B cell (primary cell): ENCODE measurements at regions not wholly inside any gene's neighbourhood (a gene's known extent, or its start where the extent isn't known, plus 50 kb on each side); places are given as distances from the start of the nearest gene placed in this dataset.

Source experiments
- ATAC-seq: fragments of 200-7000 bp; cut with Tn5 transposase; one replicate; pipeline ENCODE4 v1.10.0; 2021; ENCODE audit warnings: low read depth, mild to moderate bottlenecking, moderate number of reproducible peaks, moderate library complexity
- CTCF ChIA-PET: fragments of 350-600 bp; sonication (Branson Sonifier 250); formaldehyde crosslinking; loops from one replicate; lab custom pipeline; 2021; ENCODE audit warnings: antibody characterized with exemption, inconsistent platforms; lab: Charles Lee
- POLR2A ChIA-PET: fragments of 350-600 bp; sonication (Branson Sonifier 250); formaldehyde crosslinking; loops from one replicate; lab custom pipeline; 2021; ENCODE audit warnings: antibody characterized with exemption; lab: Charles Lee
- DNase-seq: peaks from one replicate; pipeline ENCODE4 v3.0.0; 2013
- H2AFZ ChIP-seq: 2 replicates; pipeline ENCODE4 v1.6.1; 2012; ENCODE audit warnings: mild to moderate bottlenecking, low read depth, low read length; ENCODE audit not compliant: insufficient read depth, poor library complexity, severe bottlenecking
- H3K27ac ChIP-seq, 2 donors: 1 replicate in 1 of 2; 2 replicates in 1 of 2; pipeline ENCODE4 v1.5.1; 2012 to 2013; ENCODE audit warnings: low read length in 2 of 2, mild to moderate bottlenecking in 2 of 2, moderate library complexity in 1 of 2
- H3K27me3 ChIP-seq, 4 experiments: fragments of 200-600 bp in 1 of 4; sonication (generic) in 1 of 4; replicated peaks in 1 of 4; 1 replicate in 2 of 4; 2 replicates in 2 of 4; pipeline versions ENCODE4 v1.6.1 to v1.7.0; 2013 to 2016; ENCODE audit warnings: low read length in 3 of 4, mild to moderate bottlenecking in 2 of 4, mixed read lengths in 1 of 4, moderate library complexity in 1 of 4; ENCODE audit not compliant: insufficient read depth in 4 of 4, control insufficient read depth in 3 of 4; ENCODE audit errors: control extremely low read depth in 1 of 4
- H3K36me3 ChIP-seq, 2 experiments: replicated peaks in 1 of 2; 1 replicate in 1 of 2; 2 replicates in 1 of 2; pipeline versions ENCODE4 v1.6.1 to v1.7.1; 2013; ENCODE audit warnings: low read length in 1 of 2; ENCODE audit not compliant: insufficient read depth in 2 of 2, control insufficient read depth in 1 of 2; ENCODE audit errors: control extremely low read depth in 1 of 2, extremely low read depth in 1 of 2
- H3K4me1 ChIP-seq, 2 donors: fragments of 200-600 bp in 1 of 2; sonication (generic) in 1 of 2; 1 replicate in 1 of 2; 2 replicates in 1 of 2; pipeline versions ENCODE4 v1.5.1 to v1.6.1; 2013 to 2017; ENCODE audit warnings: low read length in 2 of 2; ENCODE audit not compliant: control insufficient read depth in 2 of 2, insufficient read depth in 2 of 2
- H3K4me2 ChIP-seq: replicated peaks from 2 replicates; pipeline ENCODE3; 2012; ENCODE audit warnings: mild to moderate bottlenecking, low read depth, low read length; ENCODE audit not compliant: poor library complexity, severe bottlenecking
- H3K4me3 ChIP-seq, 5 experiments: fragments of 200-600 bp in 1 of 5; sonication (generic) in 1 of 5; 1 replicate in 3 of 5; 2 replicates in 2 of 5; pipeline versions ENCODE4 v1.5.1 to v1.7.0; 2011 to 2016; ENCODE audit warnings: low read length in 4 of 5, mild to moderate bottlenecking in 4 of 5, low read depth in 2 of 5, control low read depth in 1 of 5, moderate library complexity in 1 of 5; ENCODE audit not compliant: insufficient read depth in 1 of 5; ENCODE audit errors: control extremely low read depth in 1 of 5, extremely low read depth in 1 of 5
- H3K79me2 ChIP-seq: fragments of 200-600 bp; sonication (generic); one replicate; pipeline ENCODE4 v1.6.0; 2016; ENCODE audit warnings: low read length; ENCODE audit not compliant: control insufficient read depth, insufficient read depth
- H3K9ac ChIP-seq: fragments of 200-600 bp; sonication (generic); 2 replicates; pipeline ENCODE4 v1.6.1; 2017; ENCODE audit warnings: mild to moderate bottlenecking, low read length, moderate library complexity
- H3K9me3 ChIP-seq, 3 donors: one replicate each; pipeline versions ENCODE4 v1.6.1 to v1.7.1; 2013; ENCODE audit warnings: low read length in 2 of 3; ENCODE audit not compliant: control insufficient read depth in 2 of 3, insufficient read depth in 1 of 3; ENCODE audit errors: control extremely low read depth in 1 of 3
- H4K20me1 ChIP-seq: 2 replicates; pipeline ENCODE4 v1.6.0; 2012; ENCODE audit warnings: mild to moderate bottlenecking, low read length; ENCODE audit not compliant: insufficient read depth, control insufficient read depth, poor library complexity, severe bottlenecking
- H3K27ac Mint-ChIP-seq: one replicate; pipeline ENCODE4 v1.8.0; 2021; ENCODE audit warnings: mixed read lengths
- H3K27me3 Mint-ChIP-seq: one replicate; pipeline ENCODE4 v1.8.0; 2021; ENCODE audit warnings: mixed read lengths
- H3K4me1 Mint-ChIP-seq: one replicate; pipeline ENCODE4 v1.8.0; 2021; ENCODE audit warnings: mixed read lengths
- H3K4me3 Mint-ChIP-seq: one replicate; pipeline ENCODE4 v1.8.0; 2021; ENCODE audit warnings: mixed read lengths
- H3K9me3 Mint-ChIP-seq: one replicate; pipeline ENCODE4 v1.8.0; 2022; ENCODE audit warnings: mixed read lengths; ENCODE audit not compliant: insufficient read depth
- EZH2 ChIP-seq: IDR thresholded peaks from 2 replicates; pipeline ENCODE4 v1.6.1; 2012; ENCODE audit warnings: borderline replicate concordance, low read depth, mild to moderate bottlenecking, moderate library complexity, low read length; ENCODE audit not compliant: insufficient read depth, poor library complexity, severe bottlenecking
- WGBS: methylation state at CpG from one replicate; pipeline ENCODE4 v1.1.5; 2013; ENCODE audit warnings: missing lambda C conversion rate; ENCODE audit not compliant: insufficient coverage; 5-methylcytosine and 5-hydroxymethylcytosine counted together
- intact Hi-C: fragments of 100-400 bp; cut with micrococcal nuclease; formaldehyde crosslinking; loops from one replicate; pipeline ENCODE4 v1.10.0; 2022
- TF ChIP-seq, protein P1 (sequence below): fragments of 200-600 bp; IDR thresholded peaks from one replicate; pipeline ENCODE4 v1.8.0; 2022; ENCODE audit warnings: antibody characterized with exemption, mild to moderate bottlenecking

DNA sequence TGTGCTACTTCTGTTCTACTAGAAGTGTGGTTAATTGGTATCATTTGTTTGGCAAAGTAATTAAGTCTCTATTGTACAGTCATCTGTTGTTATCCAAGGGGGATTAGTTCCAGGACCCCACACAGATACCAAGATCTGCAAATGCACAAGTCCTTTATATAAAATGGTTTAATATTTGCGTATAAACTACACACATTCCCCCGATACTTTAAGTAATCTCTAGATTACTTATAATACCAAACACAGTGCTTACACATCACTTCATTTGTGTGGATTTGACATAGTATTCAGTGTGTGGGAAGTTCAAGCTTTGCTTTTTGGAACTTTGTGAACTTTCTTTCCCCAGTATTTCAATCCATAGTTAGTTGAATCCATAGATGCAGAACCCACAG lies 50.5 kb upstream of the ABI3BP start:
- no peak overlapping the region for H3K4me2 ChIP-seq
- ChIA-PET POLR2A (no interaction called here), CTCF (no interaction called here)
- no peaks in the 10 kb centered on the region for H3K79me2 ChIP-seq
- H3K27ac ChIP-seq = no peak overlapping the region
- H4K20me1 ChIP-seq = no peaks in the 10 kb centered on the region
- H2AFZ ChIP-seq = no peak overlapping the region
- ATAC-seq = no peak
- H3K9me3 Mint-ChIP-seq = peaks cover 2% of the 10 kb centered on the region
- no peaks in the 10 kb centered on the region for H3K36me3 ChIP-seq
- H3K4me1 ChIP-seq = no peaks in the 10 kb centered on the region
- TF ChIP-seq, protein P1, sequence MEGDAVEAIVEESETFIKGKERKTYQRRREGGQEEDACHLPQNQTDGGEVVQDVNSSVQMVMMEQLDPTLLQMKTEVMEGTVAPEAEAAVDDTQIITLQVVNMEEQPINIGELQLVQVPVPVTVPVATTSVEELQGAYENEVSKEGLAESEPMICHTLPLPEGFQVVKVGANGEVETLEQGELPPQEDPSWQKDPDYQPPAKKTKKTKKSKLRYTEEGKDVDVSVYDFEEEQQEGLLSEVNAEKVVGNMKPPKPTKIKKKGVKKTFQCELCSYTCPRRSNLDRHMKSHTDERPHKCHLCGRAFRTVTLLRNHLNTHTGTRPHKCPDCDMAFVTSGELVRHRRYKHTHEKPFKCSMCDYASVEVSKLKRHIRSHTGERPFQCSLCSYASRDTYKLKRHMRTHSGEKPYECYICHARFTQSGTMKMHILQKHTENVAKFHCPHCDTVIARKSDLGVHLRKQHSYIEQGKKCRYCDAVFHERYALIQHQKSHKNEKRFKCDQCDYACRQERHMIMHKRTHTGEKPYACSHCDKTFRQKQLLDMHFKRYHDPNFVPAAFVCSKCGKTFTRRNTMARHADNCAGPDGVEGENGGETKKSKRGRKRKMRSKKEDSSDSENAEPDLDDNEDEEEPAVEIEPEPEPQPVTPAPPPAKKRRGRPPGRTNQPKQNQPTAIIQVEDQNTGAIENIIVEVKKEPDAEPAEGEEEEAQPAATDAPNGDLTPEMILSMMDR = no peak
- no peak for TF ChIP-seq EZH2
- H3K4me3 Mint-ChIP-seq = no peak overlapping the region
- no peaks in the 10 kb centered on the region for H3K4me1 Mint-ChIP-seq
- DNase-seq = no peak
- no CpG with 5 or more reads among the region's 2 CpGs for WGBS
- intact Hi-C loops = no loop called here
- no peak overlapping the region for H3K27ac Mint-ChIP-seq
- no peak overlapping the region for H3K4me3 ChIP-seq
- no peaks in the 10 kb centered on the region for H3K27me3 ChIP-seq
- H3K9ac ChIP-seq = no peak overlapping the region
- peaks cover 0 to 6% (median 0%) of the 10 kb centered on the region in 3 donors for H3K9me3 ChIP-seq
- no peaks in the 10 kb centered on the region for H3K27me3 Mint-ChIP-seq

DNA sequence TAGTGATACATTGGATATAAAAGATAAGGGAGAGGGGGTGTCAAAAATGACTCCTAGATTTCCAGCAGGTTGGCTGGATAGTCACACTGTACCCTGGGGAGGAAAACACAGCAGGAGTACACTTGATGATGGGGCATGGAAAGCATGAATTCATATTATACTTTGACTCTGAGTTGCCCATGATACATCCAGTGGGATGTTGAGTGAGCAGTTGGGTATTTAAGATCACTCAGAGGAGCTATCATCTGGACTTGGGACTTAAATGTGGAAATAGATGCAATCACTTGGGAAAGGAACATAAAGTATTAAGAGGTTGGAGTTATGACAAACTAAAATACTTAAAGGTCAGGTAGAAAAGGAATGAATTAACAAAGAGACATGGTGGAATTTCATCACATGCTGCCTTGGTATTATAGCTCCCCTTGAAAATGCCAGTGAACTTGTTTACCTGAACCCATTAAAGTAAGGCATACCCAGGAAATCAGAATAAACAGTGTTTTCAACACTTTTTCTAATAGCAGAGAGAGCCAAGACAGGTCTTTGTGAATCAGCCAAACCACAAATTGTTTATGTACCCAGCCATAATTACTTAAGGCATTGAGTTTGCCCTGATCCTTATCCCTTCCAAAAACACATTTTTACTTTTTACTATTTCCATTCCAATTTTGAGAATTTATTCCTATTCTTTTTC lies 49.9 kb upstream of the ABI3BP start:
- peaks cover 0 to 4% (median 0%) of the 10 kb centered on the region in 3 donors for H3K9me3 ChIP-seq

More for the DNA sequence above, 49.9 kb upstream of the ABI3BP start:
- ChIA-PET POLR2A (no interaction called here), CTCF (no interaction called here)
- no peak overlapping the region for H3K27ac Mint-ChIP-seq
- no peak overlapping the region for H3K4me3 ChIP-seq
- no peaks in the 10 kb centered on the region for H3K36me3 ChIP-seq
- no peak for DNase-seq
- intact Hi-C loops = no loop called here
- no peak for ATAC-seq
- H3K27me3 ChIP-seq = no peaks in the 10 kb centered on the region
- no peaks in the 10 kb centered on the region for H4K20me1 ChIP-seq
- no peak overlapping the region for H2AFZ ChIP-seq
- no peaks in the 10 kb centered on the region for H3K9me3 Mint-ChIP-seq
- no peaks in the 10 kb centered on the region for H3K79me2 ChIP-seq
- no peak overlapping the region for H3K9ac ChIP-seq
- no peak overlapping the region for H3K4me2 ChIP-seq
- TF ChIP-seq, protein P1 = no peak
- no peak for TF ChIP-seq EZH2
- no peaks in the 10 kb centered on the region for H3K4me1 ChIP-seq
- no peak overlapping the region for H3K27ac ChIP-seq
- H3K27me3 Mint-ChIP-seq = no peaks in the 10 kb centered on the region
- no peaks in the 10 kb centered on the region for H3K4me1 Mint-ChIP-seq
- H3K4me3 Mint-ChIP-seq = no peak overlapping the region
